Middle frontal gyrus (tissue), 1 donor: ENCODE measurements at regions not wholly inside any gene's neighbourhood (a gene's known extent, or its start where the extent isn't known, plus 50 kb on each side); places are given as distances from the start of the nearest gene placed in this dataset.
"Not testable (repeated sequence)": the region's sequence is repeated elsewhere in the genome, so short reads cannot be mapped to it uniquely, and the experiment has no call there.

Experiments
- DNase-seq: peaks from one replicate; pipeline ENCODE4 v3.0.0-alpha.2; 2015; ENCODE audit warnings: low spot score; ENCODE audit errors: extremely low spot score

DNA sequence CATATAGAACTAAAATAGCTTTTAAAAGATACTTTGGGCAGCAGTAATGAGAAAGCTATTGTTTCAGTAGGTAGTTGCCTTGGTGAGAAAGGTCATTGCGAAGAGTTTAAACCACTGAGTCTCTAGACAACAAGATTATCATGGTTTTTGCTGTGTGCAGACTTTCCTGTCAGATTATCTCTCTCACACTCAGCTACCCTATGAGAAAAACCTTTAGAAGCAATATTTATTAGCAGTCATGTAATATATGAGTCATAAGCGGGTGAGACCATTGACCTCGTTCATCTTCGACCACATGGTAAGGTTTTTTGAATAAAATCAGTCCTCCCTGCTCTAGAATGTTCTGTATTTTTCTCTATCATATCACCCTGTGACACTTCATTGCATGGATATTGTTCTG lies 59.9 kb downstream of the GPR65 start:
- no peak for DNase-seq

DNA sequence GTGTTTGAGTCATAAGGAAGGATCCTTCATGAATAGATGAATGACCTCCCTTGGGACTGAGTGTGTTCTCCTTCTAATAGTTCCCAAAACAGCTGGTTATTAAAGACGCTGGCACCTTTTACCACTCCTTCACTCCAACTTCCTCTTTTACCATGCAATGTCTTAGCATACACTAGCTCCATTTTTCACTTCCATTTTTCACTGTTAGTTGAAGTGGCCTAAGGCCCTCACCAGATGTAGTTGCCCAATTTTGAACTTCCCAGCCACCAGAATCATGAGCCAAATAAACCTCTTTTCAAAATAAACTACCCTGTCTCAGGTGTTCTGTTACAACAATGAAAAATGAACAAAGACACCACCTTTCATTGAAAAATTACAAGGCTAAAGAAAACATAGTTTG lies 64.7 kb downstream of the GPR65 start:
- no peak for DNase-seq

DNA sequence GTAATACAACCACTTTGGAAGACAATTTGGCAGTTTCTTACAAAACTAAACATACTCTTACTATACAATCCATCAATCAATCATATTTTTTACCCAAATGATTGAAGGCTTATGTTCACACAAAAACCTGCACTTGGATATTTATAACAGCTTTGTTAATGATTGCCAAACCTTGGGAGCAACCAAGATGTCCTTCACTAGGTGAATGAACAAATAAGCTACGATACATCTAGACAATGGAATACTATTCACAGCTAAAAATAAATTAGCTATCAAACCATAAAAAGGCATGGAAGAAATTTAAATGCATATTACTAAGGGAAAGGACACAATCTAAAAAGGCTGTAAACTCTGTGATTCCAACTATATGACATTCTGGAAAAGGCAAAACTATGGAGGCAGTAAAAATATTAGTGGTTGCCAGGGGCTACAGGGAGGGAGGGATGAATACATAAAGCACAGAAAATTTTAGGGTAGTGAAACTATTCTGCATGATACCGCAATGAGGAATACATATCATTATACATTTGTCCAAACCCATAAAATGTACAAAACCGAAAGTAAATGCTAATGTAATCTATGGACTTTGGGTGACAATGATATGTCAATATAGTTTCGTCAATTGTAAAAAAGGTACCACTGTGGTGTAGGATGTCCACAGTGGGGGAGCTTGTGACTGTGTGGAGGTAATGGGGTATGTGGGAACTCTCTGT lies 70.5 kb downstream of the GPR65 start:
- no peak for DNase-seq

DNA sequence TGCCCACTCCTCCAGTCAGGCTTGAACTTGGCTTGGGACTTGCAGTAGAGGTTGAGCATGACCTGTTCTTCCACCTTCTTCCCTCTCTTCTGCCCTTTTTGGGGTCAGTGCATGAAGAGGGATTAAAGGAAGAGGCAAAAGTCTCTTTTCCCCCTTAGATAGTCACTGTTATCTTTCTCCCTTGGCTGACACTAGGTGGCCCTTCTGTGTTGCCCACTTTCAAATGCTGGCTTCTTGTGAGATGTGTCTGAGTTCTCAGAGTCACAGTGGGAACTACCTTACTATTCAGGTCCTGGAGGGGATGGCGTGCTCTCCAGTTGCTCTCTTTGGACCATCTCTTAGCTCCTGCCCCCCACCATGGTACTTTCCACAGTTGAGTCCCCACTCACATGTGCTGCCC lies 73.6 kb downstream of the GPR65 start:
- no peak for DNase-seq

DNA sequence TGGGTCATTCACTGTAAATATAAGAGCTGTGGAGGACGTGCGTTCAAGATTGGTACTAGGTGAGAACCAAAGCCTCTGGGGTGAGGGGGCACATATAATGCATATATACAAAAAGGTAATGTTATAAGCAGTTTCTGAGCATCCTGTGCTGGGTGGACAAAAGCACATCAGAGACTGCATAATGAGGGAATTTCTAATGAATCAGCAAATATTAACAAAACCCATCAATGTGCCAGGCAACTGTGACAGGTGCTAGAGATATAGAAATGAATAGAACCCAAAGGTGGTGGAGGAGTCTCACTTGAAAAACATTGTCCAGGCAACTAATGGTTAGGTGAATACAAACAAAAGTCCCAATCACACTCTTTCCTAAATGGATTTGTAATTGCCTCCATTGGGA lies 74.7 kb downstream of the GPR65 start:
- no peak for DNase-seq

DNA sequence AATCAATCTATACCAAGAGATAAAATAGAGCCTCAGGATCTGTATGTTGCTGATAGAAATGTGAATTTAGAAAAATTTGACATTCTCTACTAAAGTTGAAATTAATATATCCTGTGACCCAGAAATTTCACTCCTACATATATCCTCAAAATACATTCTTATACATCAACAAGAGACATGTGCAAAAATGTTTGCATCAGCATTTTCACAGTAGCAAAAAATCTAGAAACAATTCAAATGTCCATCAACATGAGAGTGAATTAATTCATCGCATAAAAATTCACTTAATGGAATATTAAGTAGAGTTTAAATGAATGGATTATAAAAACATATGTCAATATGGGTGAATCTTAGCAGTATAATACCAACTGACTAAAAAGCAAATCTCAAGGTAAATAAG lies 80.8 kb downstream of the GPR65 start:
- DNase-seq, result no peak

DNA sequence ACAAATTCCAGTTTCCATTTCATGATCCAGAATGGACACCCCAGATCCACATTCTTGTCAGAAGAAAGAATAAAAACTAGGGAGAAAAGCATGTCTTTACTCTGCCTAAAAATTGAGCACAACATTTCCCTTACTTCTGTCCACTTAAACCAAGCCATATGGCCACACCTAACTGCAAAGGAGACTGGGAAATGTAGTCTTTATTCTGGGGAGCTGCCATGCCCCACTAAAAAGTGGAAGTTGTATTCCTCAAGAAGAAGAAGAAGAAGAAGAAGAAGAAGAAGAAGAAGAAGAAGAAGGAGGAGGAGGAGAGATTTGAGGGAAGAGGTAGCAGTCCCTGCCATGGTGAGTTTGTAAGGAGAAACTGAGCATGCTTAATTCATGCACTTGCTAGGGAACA lies 84.5 kb downstream of the GPR65 start:
- no peak for DNase-seq

DNA sequence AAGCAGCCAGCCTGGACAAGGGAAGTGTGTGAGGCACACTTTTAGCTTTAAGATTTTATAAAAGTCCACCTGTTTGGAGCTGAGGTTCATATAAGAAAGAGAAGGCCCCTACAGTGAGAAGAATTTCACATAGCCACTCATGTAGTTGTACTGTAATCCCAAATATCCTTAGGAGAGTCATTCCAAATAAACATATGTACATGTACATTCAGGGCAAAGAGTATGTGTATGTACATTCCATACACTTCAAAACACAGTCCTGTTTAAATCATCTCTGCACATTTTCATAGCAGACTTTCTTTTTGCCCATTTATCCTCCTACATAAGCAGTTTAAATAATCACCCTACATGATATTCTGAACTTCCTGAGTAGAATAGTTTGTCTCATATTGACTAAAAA lies 87.6 kb downstream of the GPR65 start:
- no peak for DNase-seq

DNA sequence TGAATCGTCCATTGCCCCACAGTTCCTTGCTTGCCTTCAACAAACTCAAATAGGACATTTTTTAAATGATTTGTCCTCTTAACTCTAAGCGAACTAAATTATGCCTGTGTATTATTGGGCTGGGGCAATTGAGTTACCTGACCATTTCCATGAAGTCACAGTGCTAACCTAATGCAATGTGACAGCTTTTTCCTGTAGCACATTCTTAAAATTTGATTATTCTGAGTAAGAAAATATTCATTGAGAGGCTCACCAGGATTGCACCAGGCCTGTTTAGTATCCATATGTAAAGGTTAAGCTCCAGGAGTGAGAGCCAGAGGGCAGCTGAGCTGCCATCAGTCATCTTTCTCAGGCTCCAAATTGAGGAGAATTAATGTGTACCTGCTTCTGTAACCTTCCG lies 90.9 kb downstream of the GPR65 start:
- DNase-seq, result no peak

DNA sequence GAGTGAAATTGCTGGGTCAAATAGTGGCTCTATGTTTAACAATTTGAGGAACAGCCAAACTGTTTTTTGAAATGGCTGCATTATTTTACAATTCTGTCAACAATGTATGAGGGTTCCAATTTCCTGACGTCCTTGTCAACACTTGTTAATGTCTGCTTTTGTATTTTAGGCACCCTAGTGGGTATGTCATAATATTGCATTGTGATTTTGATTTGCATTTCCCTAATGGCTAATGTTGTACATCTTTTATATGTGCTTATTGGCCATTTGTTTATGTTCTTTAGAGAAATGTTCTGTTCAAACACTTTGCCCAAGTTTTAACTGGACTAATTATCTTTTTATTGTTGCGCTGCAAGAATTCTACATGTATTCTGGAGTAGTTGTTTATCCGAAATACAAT lies 93.2 kb downstream of the GPR65 start:
- no peak for DNase-seq

DNA sequence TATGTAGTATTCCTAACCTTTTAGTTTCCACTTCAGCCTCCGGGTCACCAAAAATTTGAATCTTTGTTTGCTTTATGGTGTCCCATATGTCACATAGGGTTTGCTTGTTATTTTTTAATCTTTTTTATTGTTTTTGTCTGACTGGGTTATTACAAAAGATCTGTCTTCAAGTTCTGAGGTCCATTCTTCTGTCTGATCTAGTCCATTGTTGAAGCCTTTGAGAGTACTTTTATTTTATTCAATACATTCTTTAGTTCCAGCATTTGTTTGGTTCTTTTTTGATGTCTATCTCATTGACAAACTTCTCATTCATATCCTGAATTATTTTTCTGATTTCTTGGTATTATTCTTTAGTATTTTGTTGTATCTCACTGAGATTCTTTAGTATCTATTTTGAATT lies 99.8 kb downstream of the GPR65 start:
- DNase-seq, result no peak

DNA sequence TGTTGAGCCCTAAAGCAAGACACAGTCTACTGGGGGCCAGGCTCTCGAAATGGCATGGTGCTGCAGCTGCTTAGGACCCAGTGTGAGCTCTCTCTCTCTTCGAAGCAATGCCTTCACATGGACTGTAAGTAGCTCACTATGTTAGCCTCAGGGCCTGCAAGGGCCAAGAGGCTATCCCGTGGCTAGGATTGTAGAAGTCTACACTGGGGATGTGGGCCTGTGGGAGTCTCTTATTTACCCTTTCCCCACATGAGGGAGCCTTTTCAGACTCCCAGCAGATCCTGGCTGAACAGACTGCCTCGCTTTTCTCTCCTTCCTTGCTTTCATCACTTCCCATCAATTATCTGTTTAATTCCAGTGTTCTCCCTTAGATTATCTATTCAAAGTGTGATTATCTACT lies 101.4 kb downstream of the GPR65 start:
- DNase-seq, result no peak

DNA sequence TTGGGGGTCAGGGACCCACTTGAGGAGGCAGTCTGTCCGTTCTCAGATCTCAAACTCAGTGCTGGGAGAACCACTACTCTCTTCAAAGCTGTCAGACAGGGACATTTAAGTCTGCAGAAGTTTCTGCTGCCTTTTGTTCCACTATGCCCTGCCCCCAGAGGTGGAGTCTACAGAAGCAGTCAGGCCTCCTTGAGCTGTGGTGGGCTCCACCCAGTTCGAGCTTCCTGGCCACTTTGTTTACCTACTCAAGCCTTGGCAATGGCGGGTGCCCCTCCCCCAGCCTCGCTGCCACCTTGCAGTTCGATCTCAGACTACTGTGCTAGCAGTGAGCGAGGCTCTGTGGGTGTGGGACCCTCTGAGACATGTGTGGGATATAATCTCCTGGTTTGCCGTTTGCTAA lies 122.7 kb downstream of the GPR65 start:
- not testable (repeated sequence) for DNase-seq

DNA sequence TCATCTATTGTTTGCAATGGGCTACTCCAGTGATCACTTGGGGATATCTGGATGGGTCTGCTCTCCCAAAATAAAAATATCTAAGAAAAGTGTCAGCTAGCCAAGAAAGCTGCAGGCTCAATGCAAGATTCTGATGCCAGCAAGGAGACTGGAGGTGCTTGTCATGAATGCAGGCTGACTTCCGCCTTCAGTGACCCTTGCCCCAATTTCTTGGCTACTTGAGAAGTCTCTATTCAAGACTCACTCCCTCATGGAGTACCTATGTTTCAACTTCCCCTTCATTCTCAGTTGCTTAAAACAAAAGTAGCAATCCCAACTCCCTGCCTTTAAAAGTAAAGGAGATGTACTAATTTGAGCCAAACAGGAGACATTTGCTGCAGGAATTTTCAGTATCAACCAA lies 123.9 kb downstream of the GPR65 start:
- DNase-seq, result no peak

DNA sequence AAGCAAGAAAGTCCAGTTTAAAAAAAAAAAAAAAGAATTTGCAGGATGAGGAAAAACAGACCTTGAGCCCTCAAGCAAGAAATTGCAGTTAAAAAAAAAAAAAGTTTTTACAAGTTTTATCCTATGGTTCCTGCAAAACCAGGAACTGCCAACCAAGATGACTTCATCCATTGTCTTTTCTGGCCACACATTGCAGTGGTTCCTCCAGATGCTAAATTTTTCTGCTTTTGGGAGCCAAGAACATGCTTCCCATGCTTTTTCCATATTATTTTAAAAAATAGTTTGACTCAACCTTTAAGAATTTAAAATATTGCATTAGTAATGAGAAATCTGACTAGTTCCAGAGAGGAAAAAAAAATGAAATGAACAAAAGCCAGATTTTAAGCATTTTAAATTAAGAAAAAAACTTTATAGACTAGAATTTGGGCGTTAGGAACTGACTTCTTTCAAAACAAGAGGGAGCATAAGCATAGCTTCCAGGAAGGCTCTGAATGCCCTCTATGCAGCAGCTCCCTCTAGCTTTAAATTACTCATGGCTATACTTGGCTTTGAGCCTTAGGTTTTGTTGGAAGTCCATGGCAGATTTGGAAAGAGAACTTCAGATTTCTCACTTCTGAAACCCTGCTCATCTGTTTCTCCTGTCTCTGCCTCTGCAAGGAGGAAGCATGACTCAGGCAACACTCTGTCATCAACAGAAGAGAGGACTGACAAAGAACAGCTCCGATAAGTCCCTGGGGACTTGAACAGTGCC lies 124.5 kb downstream of the GPR65 start:
- DNase-seq, result peak; percentile 68

DNA sequence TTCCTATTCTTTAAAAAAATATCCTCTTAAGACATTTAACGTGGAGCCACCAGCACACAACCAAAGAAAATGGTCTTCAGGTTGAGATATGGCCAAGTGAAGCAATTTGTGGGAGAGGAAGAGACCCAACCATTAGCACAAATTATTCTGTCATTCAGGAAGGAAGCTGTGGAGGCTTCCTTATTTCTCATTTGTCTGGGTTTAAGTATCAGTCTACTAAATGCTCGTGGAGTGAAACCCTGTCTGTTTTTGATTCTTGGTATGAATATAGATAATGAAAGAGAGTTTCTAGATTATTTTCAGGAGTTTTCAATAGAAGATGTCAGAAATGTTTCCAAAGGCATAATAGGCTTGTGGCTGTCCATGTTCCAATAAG lies 125.1 kb downstream of the GPR65 start:
- DNase-seq, result no peak
